Fibroblast of the aortic adventitia (primary cell): ENCODE measurements at regions not wholly inside any gene's neighbourhood (a gene's known extent, or its start where the extent isn't known, plus 50 kb on each side); places are given as distances from the start of the nearest gene placed in this dataset.

ENCODE experiments used
- DNase-seq: peaks from one replicate; pipeline ENCODE4 v3.0.0-alpha.2; 2010; ENCODE audit warnings: low read depth
- H3K4me3 ChIP-seq: 2 replicates; pipeline ENCODE4 v1.5.1; 2011; ENCODE audit warnings: low read depth, mild to moderate bottlenecking, control low read depth, low read length, moderate library complexity
- CTCF ChIP-seq: IDR thresholded peaks from 2 replicates; pipeline ENCODE4 v1.5.1; 2011; ENCODE audit warnings: mild to moderate bottlenecking, low read length, control low read depth, inconsistent platforms; ENCODE audit not compliant: insufficient read depth

GRCh38 chr13:99119656-99120055 is 81.0 kb upstream of the UBAC2 start:
- H3K4me3 ChIP-seq = no peak overlapping the region
- no peak for TF ChIP-seq CTCF
- DNase-seq = no peak

- H3K4me3 ChIP-seq = no peak overlapping the region
- no peak for DNase-seq
- no peak for TF ChIP-seq CTCF
Measured at GRCh38 chr13:99120751-99121150, 79.9 kb upstream of the UBAC2 start.

DNA sequence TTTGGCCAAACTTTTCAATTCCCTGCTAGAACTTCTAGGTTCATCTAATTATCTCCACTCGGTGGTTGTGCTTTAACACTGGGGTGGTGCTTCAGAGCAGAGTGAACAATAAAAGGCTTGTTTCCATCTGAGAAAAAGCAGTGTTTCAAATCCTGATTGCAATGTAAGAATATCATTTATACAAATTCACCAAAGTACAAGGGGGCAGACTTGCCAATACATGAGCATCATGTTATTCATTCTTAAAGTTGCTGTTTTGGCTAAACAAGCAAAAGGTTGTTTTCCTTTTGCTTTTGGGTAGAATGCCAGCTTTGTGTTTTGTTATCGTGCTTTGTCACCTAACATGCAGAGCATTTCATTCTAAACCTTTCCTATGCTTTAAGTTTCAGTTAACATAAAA is 78.5 kb upstream of the UBAC2 start:
- H3K4me3 ChIP-seq = no peak overlapping the region
- no peak for TF ChIP-seq CTCF
- DNase-seq = no peak

GRCh38 chr13:99123101-99124045 is 77.3 kb upstream of the UBAC2 start:
- no peak for DNase-seq
- no peak overlapping the region for H3K4me3 ChIP-seq
- no peak for TF ChIP-seq CTCF

DNA sequence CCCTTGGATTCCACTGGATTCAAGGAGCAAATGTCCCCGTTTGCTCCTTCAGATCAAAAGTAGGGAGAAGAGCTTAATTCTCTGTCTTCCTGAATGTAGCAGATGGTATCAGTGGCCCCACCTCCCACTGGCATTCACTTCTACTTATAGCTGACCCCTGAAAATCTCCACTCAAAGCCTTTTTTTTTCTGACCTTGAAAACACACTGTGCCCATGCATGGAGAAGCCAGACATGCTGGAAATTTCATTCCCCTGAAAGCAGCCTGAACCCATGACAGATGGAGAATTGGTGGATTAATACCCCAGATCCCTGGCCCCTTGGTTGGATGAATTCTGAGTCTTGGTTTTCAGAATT is 76.6 kb upstream of the UBAC2 start:
- TF ChIP-seq CTCF = no peak
- DNase-seq = no peak
- H3K4me3 ChIP-seq = no peak overlapping the region

DNA sequence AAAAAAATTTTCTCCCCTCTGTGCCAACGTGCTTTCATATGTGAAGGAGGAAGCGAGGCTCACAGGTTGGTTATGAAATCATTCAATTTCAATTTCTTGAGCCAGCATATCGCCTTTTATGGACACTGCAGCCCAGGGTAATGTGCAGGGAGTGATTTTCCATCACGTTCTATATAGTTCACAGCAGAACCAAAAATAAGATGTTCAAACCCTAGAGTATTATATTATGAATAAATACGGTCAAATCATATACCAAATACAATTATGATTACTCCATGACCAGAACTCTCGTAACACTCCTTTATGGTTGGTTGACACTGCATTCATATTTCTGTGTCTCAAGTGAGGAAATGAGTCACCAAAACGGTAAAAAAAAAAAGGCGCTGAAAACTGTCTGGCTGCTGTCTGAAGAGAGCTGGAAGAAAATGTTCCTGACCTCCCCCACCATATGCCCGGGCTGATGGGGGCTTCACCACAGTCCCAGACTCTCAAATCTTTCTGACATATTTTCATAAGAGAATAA is 75.8 kb upstream of the UBAC2 start:
- DNase-seq = peak; percentile 53
- no peak for TF ChIP-seq CTCF
- H3K4me3 ChIP-seq = no peak overlapping the region
